Fibroblast of pulmonary artery (primary cell): ENCODE measurements at regions not wholly inside any gene's neighbourhood (a gene's known extent, or its start where the extent isn't known, plus 50 kb on each side); places are given as distances from the start of the nearest gene placed in this dataset.
"Not testable (repeated sequence)": the region's sequence is repeated elsewhere in the genome, so short reads cannot be mapped to it uniquely, and the experiment has no call there.

Experiments
- DNase-seq: peaks from one replicate; pipeline ENCODE4 v3.0.0-alpha.2; 2010; ENCODE audit warnings: low read depth
- H3K4me3 ChIP-seq: replicated peaks from 2 replicates; pipeline ENCODE4 v1.5.1; 2011; ENCODE audit warnings: low read depth, mild to moderate bottlenecking, control low read depth, low read length, moderate library complexity
- CTCF ChIP-seq: IDR thresholded peaks from 2 replicates; pipeline ENCODE4 v1.5.1; 2011; ENCODE audit warnings: mild to moderate bottlenecking, control low read depth, low read length, inconsistent platforms; ENCODE audit errors: missing control alignments

GRCh38 chr11:96865020-96865419, 475.2 kb downstream of the JRKL start:
- TF ChIP-seq CTCF, result no peak
- no peak for DNase-seq
- H3K4me3 ChIP-seq, result no peak overlapping the region

GRCh38 chr11:96869207-96869606, 479.4 kb downstream of the JRKL start:
- no peak overlapping the region for H3K4me3 ChIP-seq
- no peak for TF ChIP-seq CTCF
- DNase-seq, result peak; percentile 88

- H3K4me3 ChIP-seq, result no peak overlapping the region
- no peak for TF ChIP-seq CTCF
- no peak for DNase-seq
Measured at GRCh38 chr11:96875712-96876111, 485.9 kb downstream of the JRKL start.

- no peak overlapping the region for H3K4me3 ChIP-seq
- TF ChIP-seq CTCF, result no peak
- DNase-seq, result no peak
Measured at GRCh38 chr11:96878299-96879051, 488.7 kb downstream of the JRKL start.

GRCh38 chr11:96882622-96883021, 492.8 kb downstream of the JRKL start:
- not testable (repeated sequence) for DNase-seq, H3K4me3 ChIP-seq

- DNase-seq, result no peak
- no peak overlapping the region for H3K4me3 ChIP-seq
- no peak for TF ChIP-seq CTCF
Measured at GRCh38 chr11:96885405-96885804, 495.6 kb downstream of the JRKL start.

GRCh38 chr11:96885912-96886311, 496.1 kb downstream of the JRKL start:
- no peak overlapping the region for H3K4me3 ChIP-seq
- TF ChIP-seq CTCF, result no peak

More at GRCh38 chr11:96885912-96886311, 496.1 kb downstream of the JRKL start:
- DNase-seq, result no peak
